NCI-H69 (cell line): ENCODE measurements at regions not wholly inside any gene's neighbourhood (a gene's known extent, or its start where the extent isn't known, plus 50 kb on each side); places are given as distances from the start of the nearest gene placed in this dataset.

Source experiments
- DNase-seq: peaks from one replicate; lab custom pipeline; 2025; lab: John Stamatoyannopoulos, UW

DNA sequence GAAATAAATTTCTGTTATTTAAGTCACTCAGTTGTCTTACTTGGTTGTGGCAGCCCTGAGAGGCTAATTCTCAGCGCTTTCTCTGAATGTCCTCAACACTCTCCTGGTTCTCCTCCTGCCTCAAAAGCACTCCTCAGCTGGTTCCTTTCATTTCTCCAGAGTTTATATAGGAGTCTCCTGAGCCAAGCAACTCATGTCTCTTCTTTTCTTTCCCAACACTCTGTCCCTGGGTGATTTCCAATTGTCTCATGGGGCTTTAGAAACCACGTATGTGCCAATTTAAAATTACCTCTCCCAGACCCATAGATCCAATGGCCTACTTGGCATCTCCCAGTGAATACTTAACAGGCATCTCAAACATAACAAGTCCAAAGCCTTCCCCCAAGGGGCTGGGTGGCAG lies 184.3 kb downstream of the TTC32 start:
- no peak for DNase-seq

DNA sequence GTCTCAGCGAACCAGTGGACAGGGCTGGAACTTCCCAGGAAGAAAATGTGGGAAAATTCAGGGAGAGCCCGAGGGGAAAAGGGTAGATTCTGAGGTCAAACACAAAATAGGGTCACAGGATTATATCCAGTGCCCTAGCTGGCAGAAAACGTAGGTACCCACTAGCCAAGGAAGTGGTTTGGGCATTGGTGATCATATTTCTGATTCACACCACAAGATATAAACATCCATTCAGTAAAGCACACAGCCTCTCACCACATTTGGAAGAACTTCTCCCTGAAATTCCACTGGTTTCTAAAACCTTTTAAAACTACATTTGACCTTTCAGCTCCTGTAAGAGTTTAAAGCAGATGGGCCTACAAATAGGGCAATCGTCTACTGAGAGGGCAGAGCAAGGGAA lies 186.9 kb downstream of the TTC32 start:
- DNase-seq, result no peak

- DNase-seq, result no peak
These were observed 188.9 kb downstream of the TTC32 start for GRCh38 chr2:19712850-19713249.

- DNase-seq, result peak; percentile 49
These were observed 190.1 kb downstream of the TTC32 start for GRCh38 chr2:19711470-19712372.

DNA sequence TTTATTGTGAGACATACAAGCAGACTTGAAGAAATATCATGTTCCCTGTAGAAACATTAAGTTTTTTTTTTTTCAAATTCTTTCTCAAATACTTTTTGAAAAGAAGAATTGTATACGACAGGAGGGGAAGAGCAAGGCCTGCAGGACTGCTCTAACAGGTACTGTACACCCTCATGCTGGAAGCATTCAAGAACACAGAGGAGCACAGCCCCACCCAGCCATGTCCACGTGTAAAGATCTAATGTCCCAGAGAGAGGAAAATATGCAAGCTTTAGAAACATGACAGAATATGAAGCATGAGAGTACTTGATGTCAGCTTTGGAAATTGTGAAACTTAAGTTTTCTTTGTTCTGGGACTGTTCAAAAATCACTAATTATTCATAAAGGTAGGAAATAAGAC lies 191.6 kb downstream of the TTC32 start:
- DNase-seq, result no peak

GRCh38 chr2:19709553-19709952 lies 192.2 kb downstream of the TTC32 start:
- no peak for DNase-seq

- no peak for DNase-seq
These were observed 193.0 kb downstream of the TTC32 start for GRCh38 chr2:19708776-19709175.

- DNase-seq, result no peak
These were observed 195.5 kb downstream of the TTC32 start for GRCh38 chr2:19706332-19706731.

DNA sequence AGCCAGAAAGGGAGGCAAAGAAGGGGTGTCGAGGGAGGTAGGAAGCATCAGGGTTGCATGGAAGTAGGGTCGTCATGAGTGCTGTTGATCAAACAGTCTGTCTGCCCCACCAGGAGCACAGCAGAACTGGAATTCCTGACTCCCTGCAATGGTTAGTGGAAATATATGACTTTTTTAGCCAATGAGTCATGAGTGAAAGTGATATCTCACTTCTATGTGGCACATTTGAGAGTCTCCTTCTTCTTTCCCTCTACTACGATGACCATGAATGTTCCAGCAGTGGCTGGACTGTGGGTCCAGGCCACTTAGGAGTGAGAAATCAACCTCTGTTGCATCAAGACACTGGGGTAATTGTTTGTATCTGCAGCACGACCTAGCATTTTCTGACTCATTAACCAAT lies 199.5 kb downstream of the TTC32 start:
- DNase-seq, result no peak

DNA sequence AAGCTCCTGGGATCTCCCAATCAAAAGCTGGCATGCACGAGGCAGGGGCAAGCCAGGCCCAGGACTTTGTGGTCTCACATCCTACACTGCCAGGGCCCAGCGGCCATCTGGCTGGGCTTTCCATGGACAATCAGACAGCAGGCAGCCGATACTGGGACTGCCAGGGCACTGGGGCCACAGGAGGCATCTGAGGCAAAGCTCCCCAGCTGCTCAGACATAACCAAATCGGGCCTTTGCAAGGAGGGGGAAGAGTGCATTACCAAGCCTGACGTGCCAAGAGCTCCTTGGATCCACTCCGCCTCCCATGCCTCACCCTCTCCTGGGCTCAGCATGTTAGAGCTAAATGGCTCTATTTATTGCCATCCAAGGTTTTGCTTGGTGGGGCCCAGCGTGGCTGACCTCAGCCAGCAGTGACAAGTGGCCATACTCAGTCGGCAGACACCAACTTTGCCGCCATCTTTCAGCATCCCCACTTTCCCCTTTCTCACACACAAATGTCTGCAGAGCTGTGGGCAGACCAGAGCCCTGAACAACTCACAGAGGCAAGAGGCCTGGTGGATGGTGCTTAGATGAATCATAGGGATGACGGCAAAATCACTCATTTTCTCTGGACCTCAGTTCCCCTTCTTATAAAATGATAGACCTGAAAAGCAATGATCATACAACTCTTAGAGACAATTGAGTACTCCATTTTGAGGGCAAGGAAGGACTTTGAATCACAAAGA lies 200.8 kb downstream of the TTC32 start:
- no peak for DNase-seq

- no peak for DNase-seq
These were observed 204.7 kb downstream of the TTC32 start for GRCh38 chr2:19697131-19697530.

DNA sequence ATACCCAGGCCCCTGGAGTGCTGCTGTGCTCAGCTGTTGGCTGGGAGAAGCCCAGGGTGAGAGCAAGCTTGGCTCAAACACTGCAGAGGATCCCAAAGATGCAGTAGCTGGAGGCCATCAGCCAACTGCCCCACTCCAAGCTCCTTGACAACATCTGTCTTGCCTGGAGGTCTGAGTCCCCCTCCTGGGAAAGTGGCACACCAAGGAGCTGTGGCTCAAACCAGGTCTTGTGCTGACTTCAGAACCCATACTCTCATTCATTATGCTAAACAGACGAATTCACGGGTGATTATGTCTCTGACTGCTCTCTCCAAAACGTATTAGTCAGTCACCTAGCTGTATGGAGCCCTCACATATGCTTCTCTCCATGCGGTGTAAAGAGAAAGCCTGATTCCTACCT lies 206.1 kb downstream of the TTC32 start:
- DNase-seq, result no peak

DNA sequence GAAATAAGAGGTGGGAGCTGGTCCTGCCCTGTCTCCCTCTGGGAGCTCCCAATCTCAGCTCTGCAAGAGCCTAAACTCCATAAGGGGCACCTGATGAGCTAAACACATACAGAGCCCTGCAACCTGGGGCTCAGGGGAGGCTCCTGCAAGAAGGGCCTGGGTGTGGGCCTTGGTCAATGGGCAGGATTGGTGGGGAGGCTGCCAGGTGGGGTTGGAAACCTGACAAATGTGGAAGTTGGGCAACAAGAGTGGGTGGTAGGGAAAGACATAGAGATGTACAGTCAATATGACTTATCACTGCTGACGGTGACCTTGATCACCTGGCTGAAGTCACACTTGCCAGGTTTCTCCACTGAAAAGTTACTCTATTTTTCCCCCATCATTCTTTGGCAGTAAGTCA lies 209.9 kb downstream of the TTC32 start:
- DNase-seq, result no peak

DNA sequence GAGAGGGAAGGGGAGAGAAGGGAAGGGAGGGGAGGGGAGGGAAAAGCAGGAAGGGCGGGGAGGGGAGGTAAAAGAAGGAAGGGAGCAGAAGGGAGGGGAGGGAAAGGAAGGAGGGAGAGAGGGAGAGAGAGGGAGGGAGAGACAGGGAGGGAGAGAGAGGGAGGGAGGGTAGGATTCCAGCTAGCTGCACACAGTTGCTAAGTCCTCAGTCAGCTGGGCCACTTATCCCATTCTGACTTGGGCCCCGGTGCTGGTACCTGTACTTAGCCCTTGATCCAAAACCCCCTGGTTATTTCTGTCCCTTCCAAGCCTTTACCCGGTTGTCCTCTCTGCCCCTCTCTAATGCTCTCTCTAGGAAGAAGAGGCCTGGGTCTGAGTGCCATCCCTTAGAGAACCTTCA lies 211.4 kb downstream of the TTC32 start:
- no peak for DNase-seq

GRCh38 chr2:19689646-19690168 lies 212.1 kb downstream of the TTC32 start:
- no peak for DNase-seq

- DNase-seq, result no peak
These were observed 213.7 kb downstream of the TTC32 start for GRCh38 chr2:19688059-19688458.

- DNase-seq, result no peak
These were observed 214.6 kb downstream of the TTC32 start for GRCh38 chr2:19687017-19687659.

GRCh38 chr2:19686439-19686838 lies 215.3 kb downstream of the TTC32 start:
- no peak for DNase-seq

GRCh38 chr2:19685731-19686130 lies 216.1 kb downstream of the TTC32 start:
- DNase-seq, result no peak

- no peak for DNase-seq
These were observed 217.3 kb downstream of the TTC32 start for GRCh38 chr2:19684516-19684915.

DNA sequence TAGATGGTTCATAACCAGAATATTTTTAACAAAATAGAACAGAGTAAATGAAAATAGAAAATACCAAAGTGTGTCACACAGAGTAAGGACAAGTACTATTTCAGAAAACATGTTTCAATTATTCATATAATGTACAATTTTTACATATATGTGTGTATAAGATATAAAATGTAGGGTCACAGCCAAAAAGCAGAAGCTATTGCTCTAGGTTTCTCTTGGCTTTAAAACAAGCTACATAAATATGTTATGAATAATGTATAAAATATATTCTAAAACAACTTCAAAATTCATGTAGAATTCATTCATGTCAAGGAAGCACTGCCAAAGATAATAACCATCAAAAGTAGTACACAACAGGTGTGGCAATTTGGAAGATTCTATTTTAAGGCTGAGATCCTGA lies 218.2 kb downstream of the TTC32 start:
- DNase-seq, result no peak

GRCh38 chr2:19682493-19682892 lies 219.3 kb downstream of the TTC32 start:
- no peak for DNase-seq
